ENCODE measurements at regions not wholly inside any gene's neighbourhood (a gene's known extent, or its start where the extent isn't known, plus 50 kb on each side); places are given as distances from the start of the nearest gene placed in this dataset.

- TF ChIP-seq CTCF (conservative IDR thresholded peaks at IDR 0.05) (no peak), EZH2 (IDR thresholded peaks at IDR 0.05; ENCODE audit: low read depth) (no peak)
Observed at GRCh38 chrX:65933085-65933589, 106.7 kb downstream of the VSIG4 start.

Measured in PC-9 (cell line).